ENCODE measurements at regions not wholly inside any gene's neighbourhood (a gene's known extent, or its start where the extent isn't known, plus 50 kb on each side); places are given as distances from the start of the nearest gene placed in this dataset.

DNA sequence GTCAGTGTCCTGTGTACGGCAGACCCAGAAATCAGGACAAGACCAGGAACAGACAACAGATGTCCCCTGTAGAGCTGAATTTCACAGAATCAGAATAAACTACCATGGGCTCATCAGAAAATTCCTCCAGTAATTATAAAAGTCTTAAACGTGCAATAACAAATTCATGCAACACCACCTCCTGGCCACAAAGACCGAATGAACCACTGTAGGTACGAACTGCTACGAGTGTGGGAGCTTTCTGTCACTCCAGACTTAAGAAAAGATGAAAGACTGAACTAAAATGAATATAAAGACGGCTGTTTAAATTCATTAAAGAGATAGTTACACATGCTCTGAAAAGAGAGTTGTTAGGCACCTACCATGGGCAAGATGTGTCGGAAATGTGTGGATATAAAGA, 333.5 kb downstream of the RRAGC start:
- Mint-ChIP-seq H3K27ac (no peak overlapping the region), H3K4me1 (peaks cover 8% of the 10 kb centered on the region; the same call in 1 of the 2 replicates), H3K4me3 (no peak overlapping the region), H3K36me3 (no peaks in the 10 kb centered on the region), H3K9me3 (no peaks in the 10 kb centered on the region), H3K27me3 (ENCODE audit: low read depth) (no peaks in the 10 kb centered on the region; the same call in 1 of the 2 replicates)
- DNase-seq (ENCODE audit: low spot score) (no peak), ATAC-seq (no peak)
- ChIA-PET CTCF (interaction anchor here (0.8 to 0.9 kb wide), 2 partner anchors 23 to 61 kb away, joined by 3 read pairs; no protein-coding TSS in a partner anchor), POLR2A (interaction anchor here (0.5 kb wide), 1 partner anchor 635 kb away, joined by 3 read pairs; no protein-coding TSS in a partner anchor)
- TF ChIP-seq CBFB (CRISPR knock-in tag; IDR thresholded peaks at IDR 0.05; ENCODE audit: low read depth) (no peak), JAZF1 (CRISPR knock-in tag; IDR thresholded peaks at IDR 0.05) (no peak), KAT7 (CRISPR knock-in tag; IDR thresholded peaks at IDR 0.05; ENCODE audit: borderline replicate concordance) (no peak), FOXK1 (CRISPR knock-in tag; IDR thresholded peaks at IDR 0.05) (no peak), SOX15 (CRISPR knock-in tag; IDR thresholded peaks at IDR 0.05) (no peak), OVOL2 (CRISPR knock-in tag; IDR thresholded peaks at IDR 0.05; ENCODE audit: borderline replicate concordance) (no peak), ZBTB21 (CRISPR knock-in tag; IDR thresholded peaks at IDR 0.05; ENCODE audit: borderline replicate concordance) (no peak), IRF2 (CRISPR knock-in tag; IDR thresholded peaks at IDR 0.05; ENCODE audit: borderline replicate concordance, low read depth) (no peak), NR2C2 (CRISPR knock-in tag; IDR thresholded peaks at IDR 0.05) (no peak), NR3C1 (CRISPR knock-in tag; conservative IDR thresholded peaks at IDR 0.05; ENCODE audit: low read depth) (no peak), ZNF671 (CRISPR knock-in tag; IDR thresholded peaks at IDR 0.05) (no peak), MXD4 (CRISPR knock-in tag; IDR thresholded peaks at IDR 0.05; ENCODE audit: borderline replicate concordance) (no peak)
- TF ChIP-seq, protein P1, sequence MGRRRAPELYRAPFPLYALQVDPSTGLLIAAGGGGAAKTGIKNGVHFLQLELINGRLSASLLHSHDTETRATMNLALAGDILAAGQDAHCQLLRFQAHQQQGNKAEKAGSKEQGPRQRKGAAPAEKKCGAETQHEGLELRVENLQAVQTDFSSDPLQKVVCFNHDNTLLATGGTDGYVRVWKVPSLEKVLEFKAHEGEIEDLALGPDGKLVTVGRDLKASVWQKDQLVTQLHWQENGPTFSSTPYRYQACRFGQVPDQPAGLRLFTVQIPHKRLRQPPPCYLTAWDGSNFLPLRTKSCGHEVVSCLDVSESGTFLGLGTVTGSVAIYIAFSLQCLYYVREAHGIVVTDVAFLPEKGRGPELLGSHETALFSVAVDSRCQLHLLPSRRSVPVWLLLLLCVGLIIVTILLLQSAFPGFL (CRISPR knock-in tag; IDR thresholded peaks at IDR 0.05; ENCODE audit: borderline replicate concordance) = no peak
- TF ChIP-seq, protein P2, sequence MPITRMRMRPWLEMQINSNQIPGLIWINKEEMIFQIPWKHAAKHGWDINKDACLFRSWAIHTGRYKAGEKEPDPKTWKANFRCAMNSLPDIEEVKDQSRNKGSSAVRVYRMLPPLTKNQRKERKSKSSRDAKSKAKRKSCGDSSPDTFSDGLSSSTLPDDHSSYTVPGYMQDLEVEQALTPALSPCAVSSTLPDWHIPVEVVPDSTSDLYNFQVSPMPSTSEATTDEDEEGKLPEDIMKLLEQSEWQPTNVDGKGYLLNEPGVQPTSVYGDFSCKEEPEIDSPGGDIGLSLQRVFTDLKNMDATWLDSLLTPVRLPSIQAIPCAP (CRISPR knock-in tag; IDR thresholded peaks at IDR 0.05) = no peak
- TF ChIP-seq, protein P3, sequence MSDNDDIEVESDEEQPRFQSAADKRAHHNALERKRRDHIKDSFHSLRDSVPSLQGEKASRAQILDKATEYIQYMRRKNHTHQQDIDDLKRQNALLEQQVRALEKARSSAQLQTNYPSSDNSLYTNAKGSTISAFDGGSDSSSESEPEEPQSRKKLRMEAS (CRISPR knock-in tag; IDR thresholded peaks at IDR 0.05) = no peak
- TF ChIP-seq, protein P4, sequence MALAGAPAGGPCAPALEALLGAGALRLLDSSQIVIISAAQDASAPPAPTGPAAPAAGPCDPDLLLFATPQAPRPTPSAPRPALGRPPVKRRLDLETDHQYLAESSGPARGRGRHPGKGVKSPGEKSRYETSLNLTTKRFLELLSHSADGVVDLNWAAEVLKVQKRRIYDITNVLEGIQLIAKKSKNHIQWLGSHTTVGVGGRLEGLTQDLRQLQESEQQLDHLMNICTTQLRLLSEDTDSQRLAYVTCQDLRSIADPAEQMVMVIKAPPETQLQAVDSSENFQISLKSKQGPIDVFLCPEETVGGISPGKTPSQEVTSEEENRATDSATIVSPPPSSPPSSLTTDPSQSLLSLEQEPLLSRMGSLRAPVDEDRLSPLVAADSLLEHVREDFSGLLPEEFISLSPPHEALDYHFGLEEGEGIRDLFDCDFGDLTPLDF (CRISPR knock-in tag; IDR thresholded peaks at IDR 0.05) = no peak
- TF ChIP-seq, protein P5, sequence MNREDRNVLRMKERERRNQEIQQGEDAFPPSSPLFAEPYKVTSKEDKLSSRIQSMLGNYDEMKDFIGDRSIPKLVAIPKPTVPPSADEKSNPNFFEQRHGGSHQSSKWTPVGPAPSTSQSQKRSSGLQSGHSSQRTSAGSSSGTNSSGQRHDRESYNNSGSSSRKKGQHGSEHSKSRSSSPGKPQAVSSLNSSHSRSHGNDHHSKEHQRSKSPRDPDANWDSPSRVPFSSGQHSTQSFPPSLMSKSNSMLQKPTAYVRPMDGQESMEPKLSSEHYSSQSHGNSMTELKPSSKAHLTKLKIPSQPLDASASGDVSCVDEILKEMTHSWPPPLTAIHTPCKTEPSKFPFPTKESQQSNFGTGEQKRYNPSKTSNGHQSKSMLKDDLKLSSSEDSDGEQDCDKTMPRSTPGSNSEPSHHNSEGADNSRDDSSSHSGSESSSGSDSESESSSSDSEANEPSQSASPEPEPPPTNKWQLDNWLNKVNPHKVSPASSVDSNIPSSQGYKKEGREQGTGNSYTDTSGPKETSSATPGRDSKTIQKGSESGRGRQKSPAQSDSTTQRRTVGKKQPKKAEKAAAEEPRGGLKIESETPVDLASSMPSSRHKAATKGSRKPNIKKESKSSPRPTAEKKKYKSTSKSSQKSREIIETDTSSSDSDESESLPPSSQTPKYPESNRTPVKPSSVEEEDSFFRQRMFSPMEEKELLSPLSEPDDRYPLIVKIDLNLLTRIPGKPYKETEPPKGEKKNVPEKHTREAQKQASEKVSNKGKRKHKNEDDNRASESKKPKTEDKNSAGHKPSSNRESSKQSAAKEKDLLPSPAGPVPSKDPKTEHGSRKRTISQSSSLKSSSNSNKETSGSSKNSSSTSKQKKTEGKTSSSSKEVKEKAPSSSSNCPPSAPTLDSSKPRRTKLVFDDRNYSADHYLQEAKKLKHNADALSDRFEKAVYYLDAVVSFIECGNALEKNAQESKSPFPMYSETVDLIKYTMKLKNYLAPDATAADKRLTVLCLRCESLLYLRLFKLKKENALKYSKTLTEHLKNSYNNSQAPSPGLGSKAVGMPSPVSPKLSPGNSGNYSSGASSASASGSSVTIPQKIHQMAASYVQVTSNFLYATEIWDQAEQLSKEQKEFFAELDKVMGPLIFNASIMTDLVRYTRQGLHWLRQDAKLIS (CRISPR knock-in tag; IDR thresholded peaks at IDR 0.05; ENCODE audit: borderline replicate concordance) = no peak
- TF ChIP-seq, protein P6, sequence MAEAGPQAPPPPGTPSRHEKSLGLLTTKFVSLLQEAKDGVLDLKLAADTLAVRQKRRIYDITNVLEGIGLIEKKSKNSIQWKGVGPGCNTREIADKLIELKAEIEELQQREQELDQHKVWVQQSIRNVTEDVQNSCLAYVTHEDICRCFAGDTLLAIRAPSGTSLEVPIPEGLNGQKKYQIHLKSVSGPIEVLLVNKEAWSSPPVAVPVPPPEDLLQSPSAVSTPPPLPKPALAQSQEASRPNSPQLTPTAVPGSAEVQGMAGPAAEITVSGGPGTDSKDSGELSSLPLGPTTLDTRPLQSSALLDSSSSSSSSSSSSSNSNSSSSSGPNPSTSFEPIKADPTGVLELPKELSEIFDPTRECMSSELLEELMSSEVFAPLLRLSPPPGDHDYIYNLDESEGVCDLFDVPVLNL (CRISPR knock-in tag; IDR thresholded peaks at IDR 0.05; ENCODE audit: borderline replicate concordance, low read depth) = no peak

Data from WTC11 (cell line).